GM19043 (cell line): ENCODE measurements at regions not wholly inside any gene's neighbourhood (a gene's known extent, or its start where the extent isn't known, plus 50 kb on each side); places are given as distances from the start of the nearest gene placed in this dataset.

ENCODE experiments used
- ATAC-seq: cut with Tn5 transposase; IDR thresholded peaks from one replicate; pipeline ENCODE4 v1.9.1; 2021; ENCODE audit warnings: low read depth; ENCODE audit not compliant: unreplicated experiment

DNA sequence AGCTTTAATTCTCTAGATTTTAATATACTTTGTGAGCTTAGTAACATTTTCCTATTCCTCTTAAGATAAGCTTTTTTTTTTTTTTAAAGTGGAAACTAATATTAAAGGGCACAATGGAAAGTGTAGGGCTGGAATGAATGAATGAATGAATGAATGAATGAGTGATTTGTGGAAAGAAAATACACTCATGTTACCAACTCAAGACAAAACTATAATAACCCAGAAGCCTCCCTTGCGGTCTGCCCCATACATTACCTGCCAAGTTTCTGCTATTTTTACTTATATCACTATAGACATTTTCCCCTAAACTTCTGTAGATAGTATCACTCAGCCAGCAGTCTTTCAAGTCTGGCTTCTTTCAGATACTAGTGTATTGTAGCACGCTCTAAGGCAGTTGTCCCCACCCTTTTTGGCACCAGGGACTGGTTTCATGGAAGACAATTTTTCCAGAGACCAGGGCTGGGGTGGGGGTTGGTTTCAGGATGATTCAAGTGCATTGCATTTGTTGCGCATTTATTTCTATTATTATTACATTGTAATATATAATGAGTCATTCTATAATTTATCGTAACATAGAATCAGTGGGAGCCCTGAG, 932.2 kb downstream of the TBC1D22A start:
- no peak for ATAC-seq

DNA sequence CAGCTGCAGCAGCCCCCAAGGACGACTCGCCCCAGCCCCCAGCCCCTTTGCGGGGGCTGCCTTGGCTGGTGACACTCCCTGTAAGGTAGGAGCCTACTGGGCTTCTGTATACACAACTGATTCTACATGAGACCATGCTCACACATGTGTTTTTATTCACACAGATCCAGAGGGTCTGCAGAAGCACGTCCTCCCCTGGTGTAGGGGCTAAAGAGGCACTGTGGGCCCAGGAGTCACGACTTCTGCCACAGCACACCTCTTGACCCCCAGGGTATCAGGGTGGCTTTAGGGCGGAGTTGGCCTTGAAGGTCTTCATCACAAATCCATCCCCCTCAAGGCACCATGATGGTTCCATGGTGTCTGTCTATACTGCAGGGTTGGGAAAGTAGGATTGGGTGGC, 931.2 kb downstream of the TBC1D22A start:
- no peak for ATAC-seq

DNA sequence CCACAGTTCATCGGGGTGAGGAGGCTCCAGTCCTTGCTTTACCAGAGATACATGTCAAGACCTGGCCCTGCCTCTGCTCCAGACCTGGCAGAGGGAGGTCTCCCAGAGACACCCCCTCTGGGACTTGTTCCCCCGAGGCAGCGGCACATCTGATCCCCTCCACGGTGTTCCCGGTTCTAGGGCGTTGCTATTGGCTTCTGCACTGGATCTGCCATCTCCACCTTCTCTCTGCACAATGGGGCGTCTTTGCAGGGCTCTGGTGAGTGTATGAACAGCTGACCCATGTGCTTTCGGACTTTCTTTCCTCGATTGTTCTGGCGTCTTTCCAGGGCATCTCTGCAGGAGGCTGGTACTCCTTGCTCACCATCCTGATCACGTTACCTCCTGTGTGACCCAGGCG, 930.4 kb downstream of the TBC1D22A start:
- ATAC-seq = no peak

DNA sequence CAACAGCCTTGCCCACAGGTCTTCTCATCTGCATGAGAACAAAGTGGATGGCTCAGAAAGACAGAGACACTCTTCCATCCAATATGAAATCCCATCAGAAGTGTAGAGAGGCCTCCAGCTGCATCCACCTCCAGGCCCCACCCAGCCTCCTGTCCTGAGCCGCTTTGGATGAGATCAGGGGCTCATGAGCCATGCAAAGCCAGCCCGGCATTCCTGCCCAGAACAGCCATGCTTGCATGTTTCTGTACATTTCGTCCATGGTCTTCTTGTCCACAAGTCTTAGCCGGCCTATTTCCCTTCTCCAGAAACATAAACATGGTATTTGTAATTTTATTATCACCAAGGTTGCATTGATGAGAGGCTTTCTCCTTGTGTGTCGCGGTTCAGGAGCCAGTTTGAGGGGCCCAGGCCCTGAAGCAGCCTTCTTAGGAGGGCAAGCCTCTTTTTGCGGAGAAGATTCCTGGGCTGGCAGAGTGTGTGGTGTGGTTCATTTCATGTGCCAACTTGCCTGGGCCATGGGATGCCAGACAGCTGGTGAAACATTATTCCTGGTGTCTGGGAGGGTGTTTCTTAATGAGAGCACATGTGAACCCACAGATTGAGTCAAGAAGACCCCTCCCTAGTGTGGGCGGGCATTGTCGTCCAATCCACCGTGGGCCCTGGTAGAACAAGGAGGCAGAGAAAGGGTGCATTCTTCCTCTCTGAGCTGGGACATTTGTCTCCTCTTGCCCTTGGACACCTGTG, 928.9 kb downstream of the TBC1D22A start:
- ATAC-seq = no peak

DNA sequence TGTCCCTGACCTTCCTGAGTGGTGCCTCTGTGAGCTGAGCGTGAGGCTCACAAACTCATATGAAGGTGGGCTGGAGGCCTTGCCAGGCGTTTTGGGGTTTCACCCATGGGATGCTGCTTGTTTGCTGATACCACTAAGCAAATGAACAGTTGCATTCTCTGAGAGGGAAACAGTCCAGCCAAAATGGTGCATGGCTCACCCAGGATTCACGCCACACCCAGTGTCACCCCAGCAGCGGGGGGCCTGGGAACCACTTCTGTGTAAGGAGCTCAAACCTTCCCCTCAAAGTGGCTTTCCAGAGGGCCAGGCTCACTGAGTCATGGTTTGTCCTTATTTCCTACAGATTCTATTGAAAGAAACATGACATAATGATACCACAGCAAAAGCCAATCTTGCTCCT, 928.1 kb downstream of the TBC1D22A start:
- ATAC-seq = no peak

DNA sequence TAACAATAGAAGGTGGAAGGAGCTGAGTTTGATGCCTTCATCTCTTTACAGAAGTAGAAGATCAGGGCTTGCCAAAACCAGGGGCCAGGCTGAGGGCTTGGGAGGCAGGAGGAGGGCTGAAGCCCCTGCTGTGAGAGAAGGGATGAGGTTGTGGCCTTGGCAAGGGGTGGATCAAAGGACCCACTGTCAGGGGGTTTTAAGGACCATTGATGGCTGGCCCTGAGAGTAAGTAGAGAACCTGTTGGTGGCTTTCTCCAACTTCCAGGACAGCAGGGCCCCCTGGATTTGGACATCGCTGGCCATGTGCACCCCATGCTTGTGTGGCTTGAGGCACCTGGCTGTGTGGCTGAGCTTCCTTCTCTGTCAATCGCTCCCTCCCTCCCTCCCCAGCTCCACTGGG, 927.7 kb downstream of the TBC1D22A start:
- ATAC-seq = no peak

DNA sequence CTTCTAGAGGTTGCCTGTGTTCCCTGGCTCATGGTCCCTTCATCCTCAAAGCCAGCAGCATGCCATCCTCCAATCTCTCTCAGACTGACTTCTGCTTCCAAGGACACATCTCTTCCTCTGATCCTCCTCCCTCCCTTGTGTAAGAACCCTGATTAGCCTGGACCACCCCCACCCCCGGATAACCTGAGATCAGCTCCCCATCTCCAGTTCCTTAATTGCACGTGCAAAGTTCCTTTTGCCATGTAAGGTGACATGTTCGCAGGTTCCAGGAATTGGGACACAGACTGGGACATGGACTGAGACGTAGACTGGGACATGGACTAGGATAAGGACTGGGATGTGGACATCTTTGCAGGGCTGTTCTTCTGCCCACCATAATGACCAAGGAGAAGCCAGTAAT, 925.3 kb downstream of the TBC1D22A start:
- no peak for ATAC-seq

DNA sequence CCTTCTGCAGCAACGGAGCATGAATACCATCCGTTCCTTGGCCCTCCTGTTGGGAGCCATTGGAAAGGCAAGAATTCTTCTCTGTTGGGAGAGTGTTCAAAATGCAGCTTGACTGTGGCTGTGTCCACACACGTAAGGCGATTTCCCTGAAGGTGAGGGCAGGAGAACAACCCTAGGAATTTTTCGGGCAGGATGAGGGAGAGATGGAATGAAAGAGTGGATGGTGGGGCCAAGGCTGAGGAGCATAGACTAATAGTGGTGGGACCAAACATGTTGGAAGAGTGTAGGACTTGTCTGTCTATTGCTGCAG, 924.9 kb downstream of the TBC1D22A start:
- no peak for ATAC-seq

DNA sequence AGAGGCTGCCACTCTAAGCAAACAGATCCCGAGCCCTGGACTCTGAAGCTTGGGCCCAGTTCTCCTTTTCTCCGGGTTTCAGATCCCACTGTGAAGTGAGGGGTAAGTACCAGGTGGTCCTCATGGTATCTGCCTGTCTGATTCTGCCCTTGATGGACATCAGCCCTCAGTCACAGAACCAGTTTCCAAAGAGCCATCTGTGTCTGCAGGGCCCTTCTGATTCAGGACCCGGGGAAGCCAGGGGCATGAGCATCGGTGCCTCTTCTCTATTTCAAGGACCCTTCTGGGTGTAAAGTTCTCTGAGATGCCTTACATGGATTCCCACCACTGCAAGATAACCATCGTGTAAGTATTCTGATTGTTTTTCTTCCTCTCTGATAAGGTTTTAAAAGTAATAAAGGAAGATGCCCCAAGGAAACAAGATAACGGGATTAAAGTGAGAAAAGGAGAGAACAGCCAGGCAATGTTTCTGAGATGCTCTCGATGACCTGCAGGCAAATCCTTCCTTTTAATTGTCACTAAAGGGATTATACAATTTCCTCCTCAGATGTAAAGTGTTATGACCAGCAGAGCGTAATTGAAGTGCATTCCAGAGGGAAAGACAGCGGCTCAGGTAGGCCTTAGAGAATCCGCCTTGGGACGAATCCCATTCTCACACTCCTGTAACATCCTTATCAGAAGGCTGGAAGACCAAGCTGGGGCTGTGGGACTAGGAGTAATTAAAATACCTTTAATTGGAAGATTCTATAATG, 924.3 kb downstream of the TBC1D22A start:
- ATAC-seq = no peak

DNA sequence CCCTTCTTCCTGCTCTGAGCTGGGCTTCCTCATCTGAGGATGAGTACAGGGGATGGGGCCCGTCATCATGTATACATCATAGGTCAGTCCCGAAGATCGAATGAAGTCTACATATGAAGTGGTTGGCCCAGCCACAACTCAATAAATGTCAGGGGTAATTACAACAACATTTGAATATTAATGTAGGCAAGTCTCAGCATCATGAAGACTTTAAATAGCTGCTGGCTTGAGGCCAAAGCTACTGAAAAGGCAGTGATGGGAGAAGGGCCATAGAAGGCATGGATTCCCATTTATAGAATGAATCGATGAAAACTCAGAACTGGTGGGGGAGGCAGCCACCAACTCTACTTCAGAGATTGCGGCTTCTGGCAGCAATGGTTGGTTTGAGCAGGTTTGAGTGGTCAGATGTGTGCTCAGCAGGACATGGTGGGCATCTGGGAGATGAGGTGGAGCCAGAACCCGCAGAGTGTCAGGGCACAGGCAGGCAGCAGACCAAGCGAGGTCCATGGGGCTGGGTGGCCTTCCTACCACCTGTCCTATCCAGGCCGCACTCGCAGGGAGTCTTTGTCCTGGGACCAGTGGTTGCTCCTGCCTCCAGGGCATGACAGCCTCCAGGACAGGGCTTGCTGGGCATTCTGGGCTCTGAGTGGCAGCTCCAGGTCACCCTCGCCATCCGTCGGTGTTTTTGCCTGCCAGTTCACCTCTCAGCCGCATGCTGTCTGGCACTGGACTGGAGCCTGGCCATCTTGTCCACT, 919.1 kb downstream of the TBC1D22A start:
- ATAC-seq = no peak

DNA sequence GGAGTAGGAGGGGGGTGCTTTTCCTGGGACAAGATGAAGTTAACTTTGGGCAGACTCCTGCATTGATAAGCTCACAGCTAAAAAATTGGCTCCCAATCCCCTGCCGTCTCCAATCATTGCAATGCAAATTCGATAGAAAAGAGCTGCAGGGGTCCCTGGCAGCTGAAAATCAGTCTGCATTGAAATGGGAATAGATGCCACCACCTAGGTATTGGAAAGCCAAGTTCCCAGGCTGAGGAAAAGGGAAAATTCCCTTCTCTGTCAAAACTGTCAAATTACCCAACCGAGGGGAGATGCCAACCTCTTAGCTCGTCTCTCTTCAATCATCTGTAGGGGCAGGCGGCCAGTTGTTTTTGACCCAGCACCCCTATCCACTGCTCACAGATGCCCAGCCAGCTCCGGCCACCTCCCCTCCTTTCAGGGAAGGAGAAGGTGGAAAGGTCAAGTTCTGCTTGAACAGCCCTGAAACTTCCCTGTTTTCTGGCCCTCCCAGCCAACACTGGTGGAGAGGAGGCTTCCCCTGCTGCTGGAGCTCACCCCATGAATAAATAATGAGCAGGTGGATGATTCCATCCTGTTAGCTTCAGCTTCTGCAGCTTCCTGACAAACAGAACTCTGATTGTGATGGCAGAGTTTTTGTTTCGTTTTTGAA, 916.3 kb downstream of the TBC1D22A start:
- no peak for ATAC-seq

DNA sequence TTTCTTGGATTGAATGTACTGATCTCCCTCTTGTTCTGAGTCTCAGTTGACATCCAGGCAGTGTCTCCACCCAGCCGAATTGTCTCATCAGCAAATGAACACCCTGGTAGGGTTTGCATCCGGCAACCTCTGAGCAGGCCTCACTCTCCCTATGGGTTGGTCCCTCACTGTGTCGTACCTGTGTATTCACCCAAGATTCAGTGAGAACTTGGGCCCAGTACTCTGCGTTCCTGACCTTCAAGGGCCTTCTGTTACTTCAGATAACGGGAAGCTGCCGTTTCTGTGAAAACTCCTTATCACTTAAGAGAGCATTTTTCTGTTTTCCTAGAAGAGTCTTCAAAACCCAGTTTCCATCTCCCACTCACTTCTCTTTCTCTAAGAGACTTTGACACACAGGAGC, 915.6 kb downstream of the TBC1D22A start:
- no peak for ATAC-seq

DNA sequence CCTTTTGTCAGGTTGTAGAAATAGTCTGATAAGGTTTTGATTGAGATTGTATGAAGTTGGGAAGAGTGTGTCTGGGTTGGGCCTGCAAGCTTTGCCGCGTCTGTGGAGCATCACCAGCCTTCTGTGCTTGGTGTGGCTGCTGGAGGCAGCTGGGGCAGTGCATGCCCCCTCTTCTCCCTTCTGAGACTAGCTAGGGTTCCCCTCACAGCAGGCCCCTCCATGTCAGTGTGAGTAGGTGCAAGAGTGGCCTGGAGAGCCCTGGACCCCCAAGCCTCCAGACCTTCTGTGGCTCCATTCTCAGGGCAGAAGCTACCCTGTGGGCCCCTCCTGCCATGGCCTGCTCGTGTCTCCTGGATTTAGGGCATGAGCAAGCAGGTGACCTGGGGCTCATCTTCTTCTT, 914.2 kb downstream of the TBC1D22A start:
- ATAC-seq = no peak

DNA sequence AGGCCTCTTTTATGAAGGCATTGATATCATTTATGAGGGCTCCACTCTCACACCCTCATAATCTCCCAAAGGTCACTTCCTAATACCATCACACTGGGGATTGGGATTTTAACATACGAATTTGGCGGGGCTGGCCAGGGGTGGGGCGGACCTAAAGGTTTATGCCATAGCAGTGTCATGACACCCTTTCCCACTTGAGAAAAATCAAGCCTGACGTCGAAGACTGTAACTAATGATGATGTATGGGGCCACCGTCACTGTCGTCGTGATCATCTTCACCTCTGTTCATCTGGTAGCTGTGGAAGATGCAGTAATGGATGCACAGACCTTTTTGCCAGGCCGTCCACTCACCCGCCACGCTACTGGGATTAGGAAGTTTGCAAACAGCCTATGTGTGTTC, 912.1 kb downstream of the TBC1D22A start:
- ATAC-seq = no peak

DNA sequence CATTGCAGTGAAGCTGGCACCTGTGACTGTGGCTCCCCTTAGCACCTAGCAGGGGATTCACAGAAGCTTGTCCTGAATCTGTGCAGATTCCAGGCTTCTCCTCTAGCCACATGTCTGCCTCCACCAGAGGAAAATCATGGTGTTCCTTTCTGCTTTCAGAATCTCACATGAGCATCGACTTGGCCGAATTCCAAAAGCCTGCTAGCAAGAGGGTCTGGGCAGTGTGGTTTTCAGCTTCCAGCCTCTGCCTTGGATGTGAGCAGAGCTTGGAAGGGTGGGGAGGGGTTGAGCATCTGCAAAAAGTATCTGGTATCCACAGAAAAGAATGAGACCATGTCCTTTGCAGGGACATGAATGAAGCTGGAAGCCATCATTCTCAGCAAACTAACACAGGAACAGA, 911.1 kb downstream of the TBC1D22A start:
- no peak for ATAC-seq

DNA sequence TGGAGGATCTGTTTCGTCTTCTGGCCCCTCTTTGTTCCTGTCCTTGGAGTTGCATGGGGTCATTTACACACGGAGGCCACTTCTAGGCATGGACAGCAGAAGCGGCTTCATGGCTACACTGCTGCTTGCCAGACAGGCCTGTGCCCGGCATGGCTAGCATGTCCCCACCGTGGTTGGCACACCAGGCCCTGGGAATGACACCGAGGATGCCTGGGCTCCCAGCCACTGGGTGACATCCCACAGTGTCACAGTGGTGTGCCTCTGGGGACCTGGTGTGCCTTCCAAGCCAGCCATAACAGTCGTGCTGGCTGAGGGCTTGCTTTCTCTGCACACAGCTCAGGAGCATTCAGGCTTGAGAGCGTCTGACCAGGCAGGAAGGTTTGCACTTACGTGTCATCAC, 910.1 kb downstream of the TBC1D22A start:
- no peak for ATAC-seq

DNA sequence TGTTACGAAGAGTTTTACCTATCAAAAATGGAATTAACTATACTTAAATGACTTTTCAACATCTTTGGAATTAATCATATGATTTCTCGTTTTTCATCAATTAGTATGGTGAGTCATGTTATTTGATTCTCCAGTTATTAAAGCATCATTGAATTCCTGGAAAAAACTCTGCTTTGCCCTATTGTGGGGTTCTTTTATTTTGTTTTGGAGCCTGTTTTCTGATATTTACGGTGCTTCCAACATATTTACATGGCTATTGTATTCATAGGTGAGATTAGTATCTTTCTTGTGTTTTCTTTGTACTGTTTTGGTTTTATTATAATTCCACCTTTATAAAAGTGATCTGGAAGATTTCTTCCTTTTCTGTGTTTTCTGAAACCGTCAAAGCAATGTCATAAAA, 902.7 kb downstream of the TBC1D22A start:
- ATAC-seq = no peak

DNA sequence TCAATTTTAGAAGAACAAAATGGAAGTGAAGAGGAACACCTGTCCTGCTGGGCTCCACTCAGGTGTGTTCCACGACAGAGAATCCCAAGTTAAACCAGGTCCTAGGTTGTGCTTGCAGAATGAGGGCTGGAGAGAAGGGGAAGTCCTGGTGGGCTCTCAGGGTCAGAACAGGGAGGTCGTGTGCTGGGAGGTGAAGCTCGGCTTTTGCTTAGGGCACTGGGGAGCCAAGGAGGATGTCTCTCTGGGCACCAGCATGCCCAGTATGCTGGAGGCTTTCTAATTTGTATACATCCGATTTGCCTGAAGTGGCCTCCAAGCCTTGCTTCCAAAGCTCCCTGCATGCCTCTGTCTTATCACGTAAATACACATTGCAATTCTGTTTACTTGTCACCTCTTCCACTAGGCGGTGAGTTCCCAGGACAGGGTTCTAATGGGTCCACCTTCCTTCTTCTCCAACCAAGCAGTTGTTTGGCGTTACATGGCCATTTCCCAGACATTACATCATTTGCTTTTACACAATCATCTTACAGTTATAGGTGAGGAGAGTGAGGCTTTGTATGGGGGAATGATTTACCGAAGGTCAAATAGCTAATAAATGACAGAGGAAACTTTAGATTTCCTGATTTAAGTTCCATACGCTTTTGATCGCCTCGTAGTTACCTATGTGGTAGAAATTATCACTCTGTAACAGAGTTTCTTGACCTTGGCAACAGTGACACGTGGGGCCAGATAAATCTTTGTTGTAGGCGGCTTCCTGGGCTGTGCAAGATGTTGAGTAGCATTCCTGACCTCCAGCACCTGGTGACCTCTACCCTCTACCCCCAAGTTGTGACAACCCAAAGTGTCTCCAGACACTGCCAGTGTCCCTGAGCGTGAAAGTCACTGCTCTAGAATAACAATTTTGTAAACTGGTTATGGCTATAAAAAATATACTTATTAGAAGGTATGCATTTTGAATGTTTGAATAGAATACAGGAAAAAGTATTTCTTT, 901.5 kb downstream of the TBC1D22A start:
- ATAC-seq = no peak

DNA sequence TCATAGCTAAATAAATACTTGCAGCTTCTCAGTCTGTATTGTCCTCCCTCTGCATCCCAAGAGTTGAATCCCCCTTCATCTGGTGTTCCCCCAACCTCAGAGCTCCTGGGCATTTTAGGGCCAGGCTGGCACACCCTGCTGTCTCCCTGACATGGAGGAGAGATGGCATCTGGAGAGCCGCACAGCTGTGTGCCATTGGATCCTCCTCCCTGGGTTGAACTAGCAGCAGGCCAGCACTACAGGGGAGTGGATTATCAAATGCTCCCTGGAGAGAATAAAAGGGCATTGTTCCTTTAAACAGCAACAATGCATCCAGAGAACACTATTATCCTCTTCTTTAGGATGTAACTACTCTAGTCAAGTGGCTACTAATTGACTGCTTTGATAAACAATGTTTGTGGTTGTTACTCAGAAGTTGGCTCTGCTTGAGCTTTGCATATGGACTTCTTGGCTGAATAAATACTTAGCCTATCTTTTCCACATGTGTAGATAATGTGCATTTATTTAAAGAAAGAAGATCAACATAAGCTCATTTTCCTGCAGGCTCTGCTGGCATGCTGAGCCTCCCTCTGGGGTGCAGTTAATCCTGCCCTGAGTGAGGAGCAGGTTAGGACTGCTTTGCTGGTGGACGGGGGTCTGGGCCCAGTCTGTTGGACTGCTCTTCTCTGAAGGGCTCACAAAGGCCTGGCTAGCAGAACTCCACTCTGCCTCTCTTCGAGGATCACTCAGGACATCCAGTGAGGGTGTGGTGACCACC, 897.2 kb downstream of the TBC1D22A start:
- ATAC-seq = no peak
